ENCODE measurements at regions not wholly inside any gene's neighbourhood (a gene's known extent, or its start where the extent isn't known, plus 50 kb on each side); places are given as distances from the start of the nearest gene placed in this dataset.

DNA sequence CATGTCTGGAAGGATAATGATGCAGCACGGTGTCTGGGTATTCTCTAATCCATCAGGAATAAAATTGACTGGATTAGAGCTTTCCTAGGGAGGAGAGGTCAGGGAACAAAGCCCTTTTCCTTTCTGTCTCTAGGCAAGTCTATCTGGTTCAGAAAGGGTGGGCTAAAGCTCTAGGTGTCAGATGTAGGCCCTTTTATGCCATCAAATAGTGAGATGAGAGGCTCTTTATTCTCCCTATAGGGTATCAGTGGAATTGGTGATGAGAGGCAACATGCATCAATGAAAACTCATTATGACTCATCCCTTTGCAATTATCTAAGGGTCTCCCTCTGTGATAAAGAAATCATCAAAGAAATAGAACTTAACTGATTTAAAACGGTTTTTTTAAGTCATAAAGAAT, 328.0 kb upstream of the CRIM1 start:
- H3K27me3 ChIP-seq (replicated peaks in 1 of 4; ENCODE audit: control insufficient read depth in 3 of 4, extremely low read depth in 1 of 4, insufficient read depth in 3 of 4, low read length in 3 of 4) = no peaks in the 10 kb centered on the region
- H3K9me3 ChIP-seq (ENCODE audit: insufficient read depth in 2 of 2, low read depth in 1 of 2, low read length in 1 of 2) = no peaks in the 10 kb centered on the region
- H2BK120ac ChIP-seq (replicated peaks; ENCODE audit: low read depth, low read length) = no peak overlapping the region
- no peak overlapping the region for H2BK5ac ChIP-seq (ENCODE audit: low read depth, low read length)
- H4K5ac ChIP-seq (ENCODE audit: insufficient read length, low read depth, low read length) = no peak overlapping the region
- no peak overlapping the region for H3K23ac ChIP-seq (ENCODE audit: insufficient read length)
- no peaks in the 10 kb centered on the region for H3K36me3 ChIP-seq (ENCODE audit: control insufficient read depth in 2 of 4, insufficient read depth in 4 of 4, low read length in 3 of 4)
- FAIRE-seq (no peak), DNase-seq (ENCODE audit: low read depth in 1 of 2, low spot score in 2 of 2) (no peak)
- no peak overlapping the region for H2BK20ac ChIP-seq (ENCODE audit: low read length)
- no peaks in the 10 kb centered on the region for H3K4me1 ChIP-seq (replicated peaks in 1 of 4; ENCODE audit: control insufficient read depth in 3 of 4, insufficient read depth in 4 of 4, low read length in 3 of 4)
- no peak overlapping the region for H4K8ac ChIP-seq (ENCODE audit: extremely low read depth, insufficient read depth, low read length)
- no peak overlapping the region for H3K4me3 ChIP-seq (ENCODE audit: extremely low read depth in 1 of 4, insufficient read depth in 2 of 4, low read depth in 3 of 4, low read length in 4 of 4)
- H2AFZ ChIP-seq (ENCODE audit: low read length) = no peak overlapping the region
- H2BK15ac ChIP-seq (ENCODE audit: low read length) = no peak overlapping the region
- H3K79me2 ChIP-seq (ENCODE audit: control insufficient read depth in 1 of 2, insufficient read depth in 2 of 2, low read length in 2 of 2) = no peaks in the 10 kb centered on the region
- ChIA-PET CTCF (ENCODE audit: partially characterized antibody) (interaction anchor here (1.5 to 1.6 kb wide), 2 partner anchors 11 to 617 kb away, joined by 4 to 5 read pairs; no protein-coding TSS in a partner anchor), POLR2A (ENCODE audit: partially characterized antibody) (no interaction called here)
- no peak overlapping the region for H2AK5ac ChIP-seq (ENCODE audit: low read depth, low read length)
- no peak overlapping the region for H3K4ac ChIP-seq (replicated peaks; ENCODE audit: insufficient read length, low read depth, low read length)
- peaks cover 2% of the 10 kb centered on the region; the same call in 1 of the 2 replicates for H3K23me2 ChIP-seq (ENCODE audit: low read depth, low read length)
- no peak overlapping the region for H3K18ac ChIP-seq (ENCODE audit: extremely low read depth, low read length)
- no peaks in the 10 kb centered on the region for H4K20me1 ChIP-seq (replicated peaks in 1 of 2; ENCODE audit: control insufficient read depth in 1 of 2, insufficient read depth in 2 of 2, low read length in 2 of 2)
- no peak overlapping the region for H3K4me2 ChIP-seq (ENCODE audit: insufficient read depth in 1 of 2, low read depth in 2 of 2, low read length in 2 of 2)
- H3K27ac ChIP-seq (ENCODE audit: low read depth, low read length) = no peak overlapping the region
- TF ChIP-seq RAD21 (IDR thresholded peaks at IDR 0.05 in 1 of 2, conservative IDR thresholded peaks at IDR 0.05 in 1 of 2; ENCODE audit: low read depth in 2 of 2, low read length in 2 of 2) (no peak), CBX8 (IDR thresholded peaks at IDR 0.05; ENCODE audit: borderline replicate concordance, low read depth, low read length) (no peak), EGR1 (IDR thresholded peaks at IDR 0.05; ENCODE audit: borderline replicate concordance, low read depth, low read length) (no peak), NRF1 (IDR thresholded peaks at IDR 0.05; ENCODE audit: low read depth, low read length) (no peak), CBX5 (IDR thresholded peaks at IDR 0.05; ENCODE audit: low read depth, low read length) (no peak), CHD1 (IDR thresholded peaks at IDR 0.05; ENCODE audit: low read depth, low read length) (no peak), EZH2 (IDR thresholded peaks at IDR 0.05; ENCODE audit: low read depth, low read length, severe bottlenecking) (no peak), SIN3A (conservative IDR thresholded peaks at IDR 0.05 in 1 of 2, IDR thresholded peaks at IDR 0.05 in 1 of 2; ENCODE audit: low read depth in 1 of 2, low read length in 2 of 2) (no peak), PHF8 (conservative IDR thresholded peaks at IDR 0.05; ENCODE audit: low read depth, low read length) (no peak), CTBP2 (IDR thresholded peaks at IDR 0.05; ENCODE audit: borderline replicate concordance, insufficient read depth, insufficient read length, low read length) (no peak)
- no peak overlapping the region for H3K9ac ChIP-seq (replicated peaks in 1 of 4; ENCODE audit: extremely low read depth in 1 of 4, low read depth in 3 of 4, low read length in 3 of 4)
- H3K14ac ChIP-seq (ENCODE audit: insufficient read length) = no peak overlapping the region
- no peak overlapping the region for H4K91ac ChIP-seq (replicated peaks; ENCODE audit: insufficient read length, low read length)
- H3K56ac ChIP-seq (replicated peaks; ENCODE audit: insufficient read length, low read depth, low read length) = no peak overlapping the region
- WGBS, 2 experiments (ENCODE audit: extremely low coverage in 1 of 2, insufficient coverage in 1 of 2, insufficient read length in 1 of 2, insufficient replicate concordance in 2 of 2, low coverage in 1 of 2, low lambda C conversion rate in 2 of 2, missing lambda C conversion rate in 1 of 2) = 95% methylated on average over 2 of the region's 2 CpGs; no CpG with 5 or more reads in 1 of the 2 experiments
- H2BK12ac ChIP-seq (ENCODE audit: low read depth, low read length) = no peak overlapping the region
- H3K79me1 ChIP-seq (ENCODE audit: low read depth, low read length) = no peaks in the 10 kb centered on the region

All from H1 (cell line).